ENCODE measurements at regions not wholly inside any gene's neighbourhood (a gene's known extent, or its start where the extent isn't known, plus 50 kb on each side); places are given as distances from the start of the nearest gene placed in this dataset.

GRCh38 chr2:108076527-108076926 lies 90.2 kb downstream of the SLC5A7 start:
- H3K79me2 ChIP-seq (ENCODE audit: control insufficient read depth, insufficient read depth, low read length), result no peaks in the 10 kb centered on the region
- H3K36me3 ChIP-seq (ENCODE audit: control insufficient read depth, insufficient read depth, low read length), result no peaks in the 10 kb centered on the region
- H3K27ac ChIP-seq (ENCODE audit: extremely low read depth, low read depth, low read length), result no peak overlapping the region
- H4K20me1 ChIP-seq (replicated peaks; ENCODE audit: control insufficient read depth, insufficient read depth, low read length), result no peaks in the 10 kb centered on the region
- ChIA-PET POLR2A (no interaction called here), CTCF (ENCODE audit: low intra/inter-chr PET ratio) (no interaction called here)
- TF ChIP-seq PBX2 (CRISPR knock-in tag; IDR thresholded peaks at IDR 0.05; ENCODE audit: low read depth), result no peak
- no peak for TF ChIP-seq PBX2 (tag; conservative IDR thresholded peaks at IDR 0.05; ENCODE audit: low read depth)
- no peak for TF ChIP-seq ESRRA (IDR thresholded peaks at IDR 0.05; ENCODE audit: borderline replicate concordance, low read depth)
- TF ChIP-seq MYC (IDR thresholded peaks at IDR 0.05; ENCODE audit: low read depth, low read length), result no peak
- TF ChIP-seq MYC (CRISPR knock-in tag; IDR thresholded peaks at IDR 0.05; ENCODE audit: borderline replicate concordance, low read depth), result no peak
- no peak for TF ChIP-seq TCFL5 (CRISPR knock-in tag; conservative IDR thresholded peaks at IDR 0.05)
- TF ChIP-seq ZNF76 (CRISPR knock-in tag; IDR thresholded peaks at IDR 0.05; ENCODE audit: borderline replicate concordance), result no peak
- no peaks in the 10 kb centered on the region for H3K4me1 ChIP-seq (replicated peaks in 1 of 2; ENCODE audit: control insufficient read depth in 2 of 2, insufficient read depth in 2 of 2, low read length in 2 of 2)
- H3K9me3 ChIP-seq (replicated peaks; ENCODE audit: control insufficient read depth, insufficient read depth, low read depth, low read length), result no peaks in the 10 kb centered on the region
- no peak overlapping the region for H3K4me3 ChIP-seq
- H3K27me3 ChIP-seq (ENCODE audit: control insufficient read depth in 2 of 2, insufficient read depth in 2 of 2, low read length in 2 of 2), result no peaks in the 10 kb centered on the region
- 1% methylated on average over 5 of the region's 5 CpGs for WGBS (ENCODE audit: insufficient coverage, low coverage, missing lambda C conversion rate)
- no peak for DNase-seq (ENCODE audit: extremely low read depth in 1 of 4, low spot score in 3 of 4)
- no peak overlapping the region for H3K9ac ChIP-seq (ENCODE audit: insufficient read depth in 1 of 2, low read depth in 2 of 2, low read length in 2 of 2)
- H3K9me1 ChIP-seq (ENCODE audit: control insufficient read depth, insufficient read depth, low read length), result no peaks in the 10 kb centered on the region
- ATAC-seq, result no peak
- H2AFZ ChIP-seq (ENCODE audit: low read depth, low read length), result no peak overlapping the region
- no peak for FAIRE-seq
- intact Hi-C loops (cut with micrococcal nuclease) (no loop called here), in situ Hi-C loops (cut with MboI) (no loop called here)
- BruUV-seq (replicated peaks), result no TSS peak
- H3K4me2 ChIP-seq (ENCODE audit: insufficient read depth, low read length), result no peak overlapping the region
